HFFc6 (cell line): ENCODE measurements at regions not wholly inside any gene's neighbourhood (a gene's known extent, or its start where the extent isn't known, plus 50 kb on each side); places are given as distances from the start of the nearest gene placed in this dataset.

Experiments
- DNase-seq: peaks from one replicate; pipeline ENCODE4 v3.0.0-alpha.2; 2018
- H3K27ac Mint-ChIP-seq: 2 replicates; pipeline ENCODE4 v1.8.0; 2020; ENCODE audit warnings: mild to moderate bottlenecking, mixed read lengths
- H3K27me3 Mint-ChIP-seq: 2 replicates; pipeline ENCODE4 v1.8.0; 2021; ENCODE audit warnings: mild to moderate bottlenecking, moderate library complexity, mixed read lengths; ENCODE audit not compliant: insufficient read depth
- H3K36me3 Mint-ChIP-seq: 2 replicates; pipeline ENCODE4 v1.8.0; 2021; ENCODE audit warnings: low read depth, mixed read lengths
- H3K4me1 Mint-ChIP-seq: 2 replicates; pipeline ENCODE4 v1.8.0; 2020; ENCODE audit warnings: low read depth, mixed read lengths
- H3K4me3 Mint-ChIP-seq: 2 replicates; pipeline ENCODE4 v1.8.0; 2020; ENCODE audit warnings: mild to moderate bottlenecking, moderate library complexity, mixed read lengths
- H3K9me3 Mint-ChIP-seq: 2 replicates; pipeline ENCODE4 v1.8.0; 2020; ENCODE audit warnings: mild to moderate bottlenecking, mixed read lengths
- TF ChIP-seq, protein P1 (sequence below): fragments of 200-600 bp; sonication (generic); IDR thresholded peaks from 2 replicates; pipeline ENCODE4 v1.5.0; 2021; ENCODE audit warnings: antibody characterized with exemption, mild to moderate bottlenecking

- peaks cover 64% of the 10 kb centered on the region for H3K9me3 Mint-ChIP-seq
- no peaks in the 10 kb centered on the region for H3K4me1 Mint-ChIP-seq
- no peaks in the 10 kb centered on the region for H3K36me3 Mint-ChIP-seq
- no peak overlapping the region for H3K4me3 Mint-ChIP-seq
- no peak for DNase-seq
- TF ChIP-seq, protein P1, sequence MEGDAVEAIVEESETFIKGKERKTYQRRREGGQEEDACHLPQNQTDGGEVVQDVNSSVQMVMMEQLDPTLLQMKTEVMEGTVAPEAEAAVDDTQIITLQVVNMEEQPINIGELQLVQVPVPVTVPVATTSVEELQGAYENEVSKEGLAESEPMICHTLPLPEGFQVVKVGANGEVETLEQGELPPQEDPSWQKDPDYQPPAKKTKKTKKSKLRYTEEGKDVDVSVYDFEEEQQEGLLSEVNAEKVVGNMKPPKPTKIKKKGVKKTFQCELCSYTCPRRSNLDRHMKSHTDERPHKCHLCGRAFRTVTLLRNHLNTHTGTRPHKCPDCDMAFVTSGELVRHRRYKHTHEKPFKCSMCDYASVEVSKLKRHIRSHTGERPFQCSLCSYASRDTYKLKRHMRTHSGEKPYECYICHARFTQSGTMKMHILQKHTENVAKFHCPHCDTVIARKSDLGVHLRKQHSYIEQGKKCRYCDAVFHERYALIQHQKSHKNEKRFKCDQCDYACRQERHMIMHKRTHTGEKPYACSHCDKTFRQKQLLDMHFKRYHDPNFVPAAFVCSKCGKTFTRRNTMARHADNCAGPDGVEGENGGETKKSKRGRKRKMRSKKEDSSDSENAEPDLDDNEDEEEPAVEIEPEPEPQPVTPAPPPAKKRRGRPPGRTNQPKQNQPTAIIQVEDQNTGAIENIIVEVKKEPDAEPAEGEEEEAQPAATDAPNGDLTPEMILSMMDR, result no peak
- no peaks in the 10 kb centered on the region for H3K27me3 Mint-ChIP-seq
- H3K27ac Mint-ChIP-seq, result no peak overlapping the region
Observed at GRCh38 chr6:23447731-23448130, 678.3 kb upstream of the NRSN1 start.

- Mint-ChIP-seq H3K9me3 (peaks cover 64% of the 10 kb centered on the region), H3K27me3 (no peaks in the 10 kb centered on the region), H3K4me3 (no peak overlapping the region), H3K27ac (no peak overlapping the region), H3K4me1 (no peaks in the 10 kb centered on the region), H3K36me3 (no peaks in the 10 kb centered on the region)
- no peak for DNase-seq
- TF ChIP-seq, protein P1, result no peak
Observed at GRCh38 chr6:23448281-23448680, 677.7 kb upstream of the NRSN1 start.

DNA sequence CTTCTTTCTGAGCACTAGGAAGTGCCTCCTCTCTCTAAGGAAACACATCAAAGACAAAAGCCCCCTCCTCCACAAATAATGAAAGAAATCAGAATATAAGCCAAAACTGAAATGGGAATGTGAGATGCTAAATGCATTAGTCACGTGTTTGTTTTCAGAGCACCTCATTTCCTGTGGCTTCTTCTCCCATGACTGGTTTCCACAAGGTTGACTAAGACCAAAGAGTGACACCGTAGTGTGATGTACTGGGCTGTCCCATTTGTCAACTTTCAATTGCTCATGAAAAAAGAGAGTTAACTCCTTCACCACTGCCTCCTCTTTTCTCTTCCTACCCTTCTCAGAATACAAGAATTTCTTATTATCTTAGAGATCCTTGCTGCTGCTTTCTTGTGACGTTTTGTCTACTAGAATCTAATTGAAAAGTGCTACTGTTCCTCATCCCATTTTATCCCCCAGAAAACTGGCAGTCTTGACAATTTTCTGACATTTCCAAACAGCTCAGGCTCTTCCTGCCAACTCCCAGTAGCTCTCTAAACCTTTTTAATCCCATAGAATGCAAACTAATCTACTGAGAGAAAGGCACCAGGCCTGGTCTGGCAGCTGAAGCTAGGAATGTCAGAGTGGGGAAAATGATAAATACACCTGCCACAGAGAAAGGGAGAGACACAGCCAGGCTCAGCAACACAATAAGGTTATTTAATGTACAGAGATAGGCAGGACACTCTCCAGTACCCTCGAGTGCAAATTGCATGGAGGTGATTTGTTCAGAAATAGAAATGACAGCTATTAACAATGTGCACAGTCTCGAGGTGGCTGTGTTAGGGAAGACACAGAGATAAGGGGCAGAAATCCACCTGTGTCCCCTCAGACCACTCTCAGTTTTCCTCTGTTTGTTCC lies 671.7 kb upstream of the NRSN1 start:
- H3K4me3 Mint-ChIP-seq, result no peak overlapping the region
- peaks cover 54% of the 10 kb centered on the region for H3K9me3 Mint-ChIP-seq
- 0 out of 2 replicates have a peak, but pooled peaks cover 4% of the 10 kb centered on the region for H3K36me3 Mint-ChIP-seq
- TF ChIP-seq, protein P1, result no peak
- no peak overlapping the region for H3K27ac Mint-ChIP-seq
- H3K4me1 Mint-ChIP-seq, result no peaks in the 10 kb centered on the region
- DNase-seq, result no peak
- no peaks in the 10 kb centered on the region for H3K27me3 Mint-ChIP-seq

GRCh38 chr6:23455754-23456153 lies 670.3 kb upstream of the NRSN1 start:
- peaks cover 51% of the 10 kb centered on the region for H3K9me3 Mint-ChIP-seq
- TF ChIP-seq, protein P1, result no peak
- H3K27me3 Mint-ChIP-seq, result no peaks in the 10 kb centered on the region
- H3K4me3 Mint-ChIP-seq, result no peak overlapping the region
- H3K36me3 Mint-ChIP-seq, result 0 out of 2 replicates have a peak, but pooled peaks cover 4% of the 10 kb centered on the region
- DNase-seq, result no peak
- no peaks in the 10 kb centered on the region for H3K4me1 Mint-ChIP-seq
- H3K27ac Mint-ChIP-seq, result no peak overlapping the region

GRCh38 chr6:23456396-23456795 lies 669.6 kb upstream of the NRSN1 start:
- Mint-ChIP-seq H3K27me3 (no peaks in the 10 kb centered on the region), H3K36me3 (0 out of 2 replicates have a peak, but pooled peaks cover 4% of the 10 kb centered on the region), H3K4me3 (no peak overlapping the region), H3K27ac (no peak overlapping the region), H3K9me3 (peaks cover 47% of the 10 kb centered on the region), H3K4me1 (no peaks in the 10 kb centered on the region)
- TF ChIP-seq, protein P1, result no peak
- no peak for DNase-seq
